T1000 (cell line): ENCODE measurements at regions not wholly inside any gene's neighbourhood (a gene's known extent, or its start where the extent isn't known, plus 50 kb on each side); places are given as distances from the start of the nearest gene placed in this dataset.
"Not testable (repeated sequence)": the region's sequence is repeated elsewhere in the genome, so short reads cannot be mapped to it uniquely, and the experiment has no call there.

Experiments used
- DNase-seq: peaks from one replicate; lab custom pipeline; 2025; ENCODE audit warnings: mixed read lengths; lab: John Stamatoyannopoulos, UW

GRCh38 chrX:46168254-46168653 lies 377.0 kb downstream of the ZNF674 start:
- DNase-seq = no peak

DNA sequence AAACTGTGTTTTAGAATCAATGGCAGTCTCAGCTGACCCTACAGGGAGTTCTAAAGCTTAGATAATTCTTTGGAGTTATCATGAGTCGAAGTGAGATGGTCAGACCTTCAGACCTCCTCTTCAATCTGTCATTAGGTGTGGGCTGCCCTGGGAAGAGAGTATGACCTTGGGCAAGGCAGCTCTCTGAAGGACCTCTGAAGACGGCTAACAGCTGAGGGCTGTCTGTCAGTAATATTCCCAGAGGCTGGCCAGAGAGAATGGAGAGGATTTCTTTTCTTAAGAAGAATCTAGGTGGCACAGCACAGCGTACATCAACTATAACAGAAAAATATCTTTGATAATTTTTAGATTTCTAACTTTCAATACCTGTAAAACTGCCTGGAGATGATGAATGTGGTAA lies 379.4 kb downstream of the ZNF674 start:
- no peak for DNase-seq

- no peak for DNase-seq
Observed at GRCh38 chrX:46165411-46165810, 379.8 kb downstream of the ZNF674 start.

DNA sequence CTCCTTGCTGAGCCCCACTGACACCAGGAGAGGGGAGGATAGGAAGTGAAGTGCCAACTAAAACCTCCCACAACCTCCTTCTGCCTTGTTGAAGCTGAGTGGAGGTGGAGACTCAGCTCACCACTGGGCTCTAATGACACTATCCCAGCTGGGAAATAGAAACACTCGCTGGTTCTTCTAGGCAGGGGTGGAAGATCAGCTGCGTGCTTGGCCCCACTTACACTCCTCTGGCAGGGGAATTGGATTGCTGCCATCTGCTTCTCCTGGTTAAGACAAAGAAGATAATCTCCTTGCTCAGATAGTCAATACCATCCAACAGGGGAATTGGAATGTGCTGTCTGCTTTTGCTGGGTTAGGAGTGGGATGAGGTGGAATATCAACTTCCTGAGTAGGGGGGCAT lies 392.5 kb downstream of the ZNF674 start:
- DNase-seq = no peak

DNA sequence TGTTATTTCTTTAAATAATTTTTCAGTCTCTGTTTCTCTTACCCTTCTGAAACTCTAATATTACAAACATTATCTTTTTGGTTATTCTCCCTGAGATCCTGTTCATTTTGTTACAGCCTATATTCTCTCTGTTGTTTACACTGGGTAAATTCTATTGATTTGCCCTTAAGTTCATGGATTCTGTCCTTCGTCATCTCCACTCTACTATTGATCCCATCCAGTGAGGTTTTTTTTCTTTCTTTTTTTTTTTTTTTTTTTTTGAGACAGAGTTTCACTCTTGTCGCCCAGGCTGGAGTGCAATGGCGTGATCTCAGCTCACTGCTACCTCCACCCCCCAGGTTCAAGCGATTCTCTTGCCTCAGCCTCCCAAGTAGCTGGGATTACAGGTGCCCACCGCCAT lies 393.9 kb downstream of the ZNF674 start:
- DNase-seq = not testable (repeated sequence)

GRCh38 chrX:46144566-46144965 lies 400.7 kb downstream of the ZNF674 start:
- no peak for DNase-seq

GRCh38 chrX:46140272-46140671 lies 404.9 kb downstream of the ZNF674 start:
- no peak for DNase-seq

DNA sequence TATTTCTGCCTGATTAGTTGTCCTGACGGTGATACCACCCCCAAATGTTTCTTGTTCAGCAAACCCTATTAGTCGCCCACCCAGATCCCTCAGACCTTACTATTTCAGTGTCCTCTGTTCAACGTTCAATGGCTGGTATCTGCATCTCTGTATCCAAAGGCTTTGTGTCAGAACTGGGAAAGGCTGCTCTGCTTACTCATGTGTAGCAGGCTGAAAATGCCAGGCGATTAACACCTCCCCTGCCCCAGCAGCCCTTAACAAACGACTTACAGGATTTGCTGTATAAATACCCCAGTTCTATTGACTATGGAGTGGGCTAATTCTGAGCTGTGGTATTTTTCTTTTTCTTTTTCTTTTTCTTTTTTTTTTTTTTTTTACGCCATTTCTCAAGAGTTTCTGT lies 415.0 kb downstream of the ZNF674 start:
- no peak for DNase-seq

DNA sequence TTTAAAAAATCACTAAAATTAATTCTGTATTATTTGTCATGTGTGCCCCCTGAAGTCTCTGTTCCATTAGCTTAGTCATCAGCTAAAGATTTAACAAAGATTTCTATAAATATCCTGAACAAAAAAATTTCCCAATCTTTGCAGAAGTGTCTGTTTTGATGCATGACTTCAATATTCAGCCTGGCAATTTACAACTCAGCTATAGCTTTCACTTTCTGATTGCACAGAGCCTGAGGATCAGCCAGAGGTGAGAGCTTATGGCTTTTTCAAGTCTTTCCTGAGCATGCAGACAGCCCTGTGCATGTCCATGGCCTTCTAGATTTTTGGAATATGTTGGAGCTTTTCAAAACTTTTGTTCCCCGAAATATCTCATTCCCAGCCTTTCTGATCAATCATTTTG lies 420.1 kb downstream of the ZNF674 start:
- DNase-seq = no peak

GRCh38 chrX:46117234-46117633 lies 428.0 kb downstream of the ZNF674 start:
- no peak for DNase-seq

DNA sequence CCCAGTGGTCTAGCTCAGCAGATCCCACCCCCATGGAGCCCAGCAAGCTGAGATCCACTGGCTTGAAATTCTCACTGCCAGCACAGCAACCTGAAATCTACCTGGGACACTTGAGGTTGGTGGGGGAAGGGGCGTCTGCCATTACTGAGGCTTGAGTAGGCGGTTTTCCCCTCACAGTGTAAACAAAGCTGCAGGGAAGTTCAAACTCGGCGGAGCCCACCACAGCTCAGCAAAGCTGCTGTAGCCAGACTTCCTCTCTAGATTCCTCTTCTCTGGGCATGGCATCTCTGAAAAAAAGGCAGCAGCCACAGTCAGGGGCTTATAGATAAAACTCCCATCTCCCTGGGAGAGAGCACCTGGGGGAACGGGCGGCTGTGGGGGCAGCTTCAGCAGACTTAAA lies 457.9 kb downstream of the ZNF674 start:
- not testable (repeated sequence) for DNase-seq

DNA sequence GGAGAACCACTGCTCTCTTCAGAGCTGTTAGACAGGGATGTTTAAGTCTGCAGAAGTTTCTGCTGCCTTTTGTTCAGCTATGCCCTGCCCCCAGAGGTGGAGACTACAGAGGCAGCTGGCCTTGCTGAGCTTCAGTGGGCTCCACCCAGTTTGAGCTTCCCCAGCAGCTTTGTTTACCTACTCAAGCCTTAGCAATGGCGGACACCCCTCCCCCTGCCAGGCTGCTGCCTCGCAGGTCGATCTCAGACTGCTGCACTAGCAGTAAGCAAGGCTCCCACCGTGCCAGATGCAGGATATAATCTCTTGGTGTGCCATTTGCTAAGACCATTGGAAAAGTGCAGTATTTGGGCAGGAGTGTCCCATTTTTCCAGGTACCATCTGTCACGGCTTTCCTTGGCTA lies 465.1 kb downstream of the ZNF674 start:
- DNase-seq = not testable (repeated sequence)

GRCh38 chrX:46072791-46073190 lies 472.4 kb downstream of the ZNF674 start:
- DNase-seq = no peak

DNA sequence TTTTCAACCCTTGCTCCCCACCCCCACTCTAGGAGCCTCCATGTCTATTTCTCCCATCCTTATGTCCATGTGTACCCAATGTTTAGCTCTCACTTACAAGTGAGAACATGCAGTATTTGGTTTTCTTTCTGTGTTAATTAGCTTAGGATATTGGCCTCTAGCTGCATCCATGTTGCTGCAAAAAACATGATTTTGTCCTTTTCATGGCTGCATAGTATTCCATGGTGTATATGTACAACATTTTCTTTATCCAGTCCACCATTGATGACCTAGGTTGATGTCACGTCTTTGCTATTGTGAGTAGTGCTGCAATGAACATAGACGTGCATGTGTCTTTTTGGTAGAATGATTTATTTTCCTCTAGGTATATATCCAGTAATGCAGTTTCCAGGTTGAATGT lies 472.8 kb downstream of the ZNF674 start:
- DNase-seq = no peak

DNA sequence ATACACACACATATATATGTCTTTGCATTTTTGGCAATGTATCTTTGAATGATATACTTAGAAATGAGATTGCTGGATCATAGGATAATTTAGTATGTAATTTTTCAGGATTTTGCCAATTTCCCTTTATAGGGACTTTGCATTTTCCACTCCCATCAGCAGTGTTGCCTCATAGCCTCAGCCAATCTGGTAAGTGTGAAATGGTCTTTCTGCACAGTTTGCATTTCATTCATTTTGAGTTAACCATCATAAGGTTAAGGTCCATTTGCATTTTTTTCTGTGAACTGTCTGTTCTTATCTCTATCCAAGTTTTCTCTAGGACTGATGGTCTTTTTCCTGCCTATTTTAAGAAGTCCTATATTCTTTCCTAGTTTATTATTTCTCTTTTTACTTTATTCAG lies 474.8 kb downstream of the ZNF674 start:
- no peak for DNase-seq

DNA sequence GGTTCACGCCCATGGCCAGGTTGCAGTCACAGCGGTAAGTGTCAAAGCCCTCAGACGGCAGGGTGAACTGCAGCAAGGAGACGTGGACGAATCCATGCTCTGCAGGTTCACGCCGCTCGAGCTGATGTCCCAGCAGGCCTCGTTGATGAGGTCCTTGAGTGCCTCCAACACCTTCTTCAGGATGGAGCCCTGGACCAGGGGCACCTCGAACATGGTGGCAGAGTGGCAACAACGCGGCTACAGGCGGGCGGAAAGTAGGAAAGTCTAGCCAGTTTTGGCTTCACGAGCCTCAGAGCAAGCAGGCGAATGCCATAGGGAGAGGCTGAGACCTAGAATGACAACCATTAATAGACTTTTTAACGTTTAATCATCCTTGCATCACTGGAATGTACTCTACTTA lies 485.9 kb downstream of the ZNF674 start:
- DNase-seq = no peak

- DNase-seq = no peak
Observed at GRCh38 chrX:46044486-46044885, 500.7 kb downstream of the ZNF674 start.

- no peak for DNase-seq
Observed at GRCh38 chrX:46040001-46040400, 505.2 kb downstream of the ZNF674 start.

GRCh38 chrX:46039526-46039925 lies 505.7 kb downstream of the ZNF674 start:
- DNase-seq = no peak

DNA sequence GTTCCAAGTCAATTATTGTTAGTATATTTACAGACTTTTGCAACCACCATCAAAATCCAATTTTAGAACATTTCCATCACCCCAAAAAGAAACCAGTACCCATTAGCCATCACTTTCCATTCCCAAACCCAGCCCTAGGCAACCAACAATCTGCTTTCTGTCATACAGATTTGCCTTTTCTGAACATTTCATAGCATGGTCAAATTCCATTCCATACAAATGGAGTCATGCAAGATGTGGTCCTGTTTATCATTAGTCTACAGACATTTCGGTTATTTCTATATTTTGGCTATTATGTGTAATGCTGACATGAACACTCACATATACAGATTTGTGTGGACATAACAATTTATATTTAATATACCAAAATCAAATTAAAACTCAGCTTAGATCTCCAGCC lies 508.7 kb downstream of the ZNF674 start:
- no peak for DNase-seq

DNA sequence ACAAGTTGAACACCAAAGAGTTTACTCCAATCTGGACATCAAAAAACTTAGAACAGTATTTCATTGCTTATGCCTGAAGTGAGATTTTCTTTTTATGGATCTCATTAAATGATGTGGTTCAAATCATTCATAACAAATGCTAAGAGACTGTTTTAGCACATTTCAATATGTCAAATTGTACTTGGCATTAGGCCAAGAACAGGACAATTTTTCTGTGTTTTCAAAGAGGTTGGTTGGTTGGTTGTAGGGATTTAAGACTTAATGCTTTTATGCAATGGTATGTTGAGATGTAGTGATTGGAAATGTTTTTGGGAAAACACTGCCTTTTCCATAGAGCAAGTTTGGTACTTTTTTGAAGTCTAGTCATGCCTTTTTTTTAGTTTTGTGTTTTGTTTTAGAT lies 510.4 kb downstream of the ZNF674 start:
- DNase-seq = no peak

GRCh38 chrX:46029777-46030176 lies 515.4 kb downstream of the ZNF674 start:
- no peak for DNase-seq

DNA sequence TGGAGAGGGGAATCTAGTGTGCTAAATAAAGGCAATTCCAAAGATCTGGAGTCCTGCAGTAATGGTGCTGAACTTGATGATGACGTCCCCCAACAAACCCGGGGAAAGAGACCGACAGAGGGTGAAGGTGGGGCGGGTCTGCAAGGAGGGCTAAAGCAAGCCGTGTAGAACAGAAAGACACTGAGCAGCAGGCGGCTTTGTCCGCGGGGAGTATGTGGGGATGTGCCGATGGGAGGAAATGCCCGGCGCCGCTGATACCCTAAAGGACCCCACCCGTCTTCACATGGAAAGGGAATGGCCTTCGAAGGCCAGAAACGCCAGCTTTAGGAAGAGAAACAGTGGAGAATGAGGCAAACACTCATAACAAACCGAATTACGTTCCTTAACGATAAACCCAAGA lies 528.9 kb downstream of the ZNF674 start:
- DNase-seq = no peak

- no peak for DNase-seq
Observed at GRCh38 chrX:46015653-46016052, 529.6 kb downstream of the ZNF674 start.
